NOMO-1 (cell line): ENCODE measurements at regions not wholly inside any gene's neighbourhood (a gene's known extent, or its start where the extent isn't known, plus 50 kb on each side); places are given as distances from the start of the nearest gene placed in this dataset.
"Not testable (repeated sequence)": the region's sequence is repeated elsewhere in the genome, so short reads cannot be mapped to it uniquely, and the experiment has no call there.

ENCODE experiments used
- DNase-seq, 2 experiments: peaks; one replicate each; lab custom pipeline; 2025; ENCODE audit not compliant: unreplicated experiment in 2 of 2; lab: John Stamatoyannopoulos, UW

- not testable (repeated sequence) for DNase-seq
Observed at GRCh38 chr6:170213637-170214018, 77.2 kb downstream of the DLL1 start.

GRCh38 chr6:170212956-170213636 lies 77.8 kb downstream of the DLL1 start:
- no peak for DNase-seq

- no peak for DNase-seq
Observed at GRCh38 chr6:170212051-170212756, 78.7 kb downstream of the DLL1 start.

GRCh38 chr6:170211404-170212025 lies 79.4 kb downstream of the DLL1 start:
- no peak for DNase-seq

DNA sequence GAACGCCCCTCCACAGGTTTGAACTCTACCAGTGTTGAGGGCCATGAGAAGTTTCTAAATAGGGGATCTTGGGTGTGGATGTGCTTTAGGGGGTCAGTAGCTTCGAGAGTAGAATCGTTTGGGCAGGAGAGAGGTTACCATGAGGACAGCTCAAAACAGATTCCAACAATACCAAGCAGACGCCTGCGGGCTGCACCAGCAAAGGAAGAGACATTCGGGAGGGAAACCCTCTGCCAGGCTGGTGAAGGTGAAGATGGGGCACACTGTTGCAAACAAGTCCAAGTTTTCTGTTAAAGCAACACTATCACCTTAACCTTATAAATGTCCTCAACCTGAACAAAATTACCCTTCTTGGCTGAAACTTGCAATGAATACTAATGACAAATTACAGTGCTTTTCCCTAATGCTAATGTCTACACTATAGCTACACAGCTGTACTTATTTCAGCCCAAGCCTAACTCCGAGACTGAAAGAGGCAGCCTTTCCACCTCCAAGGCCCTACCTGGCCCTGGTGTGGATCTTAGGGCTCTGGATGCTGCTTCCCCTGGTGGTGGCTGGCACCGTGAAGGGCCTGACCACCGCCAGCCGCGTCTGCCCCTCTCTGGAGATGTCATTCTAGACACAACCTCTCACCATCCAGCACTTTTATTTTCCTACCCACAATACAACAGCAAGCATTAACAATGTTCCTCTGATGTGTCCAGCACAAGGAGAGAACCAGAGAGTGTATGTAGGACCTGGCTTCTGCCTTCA lies 80.1 kb downstream of the DLL1 start:
- DNase-seq = no peak

DNA sequence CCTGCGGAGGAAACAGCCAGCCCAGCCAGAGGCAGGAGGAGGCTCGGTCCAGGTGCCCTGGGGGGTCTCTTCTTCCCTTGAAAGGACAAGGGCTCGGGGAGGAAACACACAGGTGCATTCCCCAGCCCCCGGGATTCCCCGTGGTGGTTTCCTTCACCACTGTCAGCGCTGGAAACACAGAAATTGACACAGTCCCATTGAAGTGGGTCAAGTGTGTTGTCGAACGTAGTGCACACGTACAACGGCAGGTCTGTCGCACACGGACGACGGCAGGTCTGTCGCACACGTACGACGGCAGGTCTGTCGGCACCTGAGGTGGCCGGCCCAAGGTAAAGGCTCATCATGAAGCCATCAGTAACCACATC lies 80.9 kb downstream of the DLL1 start:
- no peak for DNase-seq

DNA sequence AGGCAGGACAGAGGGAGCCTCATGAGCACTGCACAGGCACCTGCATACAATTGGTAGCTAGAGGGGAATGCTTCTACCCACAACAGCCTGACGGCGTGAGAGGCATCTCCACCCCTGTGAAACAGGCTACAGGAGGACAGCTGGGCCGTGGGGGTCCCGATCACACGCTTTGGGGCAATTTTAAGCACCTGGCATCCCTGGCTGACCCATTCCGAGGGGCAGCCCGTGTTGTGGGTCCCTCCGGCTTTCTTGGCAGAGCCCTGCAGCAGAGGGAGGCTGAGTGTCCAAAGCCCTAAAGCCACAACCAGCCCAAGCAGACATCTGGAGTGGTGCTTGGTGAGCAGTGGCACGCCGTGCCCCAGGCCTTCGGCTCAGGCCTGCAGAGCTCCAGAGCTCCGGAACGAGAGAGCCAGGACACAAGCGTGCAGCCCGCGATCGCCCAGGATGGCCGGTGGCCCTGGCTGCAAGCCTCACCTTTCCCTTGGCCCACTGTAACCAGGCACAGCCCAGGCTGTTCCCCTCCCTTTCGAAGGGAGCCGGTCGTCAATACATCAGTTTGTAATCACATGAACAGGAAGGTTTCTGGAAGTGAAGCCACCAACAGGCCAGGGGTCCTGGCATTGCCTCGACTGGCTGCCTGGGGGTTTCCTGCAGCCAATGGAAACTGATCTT lies 81.4 kb downstream of the DLL1 start:
- DNase-seq = no peak

GRCh38 chr6:170208651-170209353 lies 82.1 kb downstream of the DLL1 start:
- no peak for DNase-seq

- DNase-seq = no peak
Observed at GRCh38 chr6:170208182-170208601, 82.7 kb downstream of the DLL1 start.

DNA sequence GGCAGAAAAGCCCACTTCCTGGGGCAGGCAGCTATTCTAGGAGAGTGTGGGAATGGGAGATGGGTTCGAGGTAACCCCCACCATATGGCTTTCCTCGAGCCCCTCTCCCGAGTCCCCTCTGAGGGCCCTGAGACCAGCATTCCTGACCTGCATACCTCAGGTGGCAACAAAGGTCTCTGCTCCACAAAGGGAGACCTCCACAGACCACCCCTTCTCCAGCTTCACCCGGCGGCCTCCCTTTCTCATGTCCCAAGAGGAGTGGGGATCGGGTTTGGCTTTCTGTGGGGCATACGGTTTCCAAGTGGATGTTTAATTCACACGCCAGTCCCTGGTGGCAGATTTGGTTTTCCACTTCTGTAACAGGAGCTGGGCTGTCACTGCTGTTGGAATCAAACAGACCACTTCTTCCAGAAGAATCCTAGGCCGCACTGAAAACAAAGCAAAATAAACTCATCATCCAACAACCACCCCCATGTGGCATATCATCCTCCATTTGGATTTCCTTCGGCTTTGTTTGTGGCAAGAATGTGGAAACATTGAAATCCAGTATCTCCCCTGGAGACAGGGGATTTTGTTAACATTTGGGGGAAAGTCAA lies 83.2 kb downstream of the DLL1 start:
- no peak for DNase-seq

- DNase-seq = no peak
Observed at GRCh38 chr6:170206851-170207431, 83.9 kb downstream of the DLL1 start.

- no peak for DNase-seq
Observed at GRCh38 chr6:170206317-170206621, 84.6 kb downstream of the DLL1 start.

GRCh38 chr6:170205534-170206316 lies 85.2 kb downstream of the DLL1 start:
- no peak for DNase-seq

DNA sequence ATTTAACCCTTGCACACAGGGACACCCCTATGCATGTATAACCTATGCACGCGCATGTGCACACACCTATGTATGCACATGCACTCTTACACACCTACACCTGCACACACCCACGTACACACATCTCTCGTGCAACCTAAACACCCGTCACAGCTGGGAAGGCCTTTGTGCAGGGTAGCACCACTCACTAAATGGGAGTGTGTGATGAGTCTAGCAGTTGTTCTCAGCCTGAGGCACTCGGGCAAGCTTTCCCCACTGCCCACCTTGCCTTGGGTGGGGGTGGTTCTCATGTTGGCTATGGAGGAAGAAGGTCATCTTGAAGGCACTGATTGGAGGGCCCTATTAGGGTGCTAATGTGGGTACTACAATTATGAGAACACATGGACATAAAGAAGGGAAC lies 85.8 kb downstream of the DLL1 start:
- DNase-seq = no peak

- no peak for DNase-seq
Observed at GRCh38 chr6:170203212-170203611, 87.7 kb downstream of the DLL1 start.

DNA sequence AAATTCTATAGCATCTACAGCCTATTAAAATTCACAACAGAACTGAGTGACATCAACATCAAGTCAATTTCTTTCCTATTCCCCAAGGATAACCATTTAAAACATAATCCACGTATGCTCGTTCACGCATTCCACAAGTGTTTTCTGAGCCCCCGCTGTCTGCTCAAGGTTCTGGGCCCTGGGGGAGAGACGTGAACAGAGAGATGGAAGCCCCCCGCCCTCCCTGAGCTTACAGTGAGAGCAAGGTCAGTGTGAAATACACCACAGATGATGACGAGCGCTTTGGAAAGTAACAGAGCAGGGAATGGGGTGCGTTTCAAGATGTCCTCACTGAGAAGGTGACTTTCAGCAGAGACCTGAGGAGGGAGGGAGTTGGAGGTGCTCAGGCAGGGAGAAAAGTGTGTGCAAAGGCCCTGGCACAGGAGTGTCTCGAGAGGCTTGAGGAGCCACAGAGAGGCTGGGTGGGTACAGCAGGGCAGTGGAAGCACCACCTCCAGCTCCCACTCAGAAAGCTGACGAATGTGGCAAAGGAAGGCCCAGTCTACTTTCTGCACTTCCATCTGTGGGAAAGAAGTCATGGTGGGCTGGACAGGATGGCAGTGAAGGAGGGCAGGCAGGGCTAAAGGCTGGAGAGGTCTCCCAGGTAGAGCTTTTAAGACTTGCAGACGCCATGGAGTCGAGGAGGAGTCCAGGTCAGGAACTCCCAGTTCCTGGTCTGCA lies 88.3 kb downstream of the DLL1 start:
- no peak for DNase-seq

GRCh38 chr6:170201361-170201760 lies 89.5 kb downstream of the DLL1 start:
- no peak for DNase-seq

DNA sequence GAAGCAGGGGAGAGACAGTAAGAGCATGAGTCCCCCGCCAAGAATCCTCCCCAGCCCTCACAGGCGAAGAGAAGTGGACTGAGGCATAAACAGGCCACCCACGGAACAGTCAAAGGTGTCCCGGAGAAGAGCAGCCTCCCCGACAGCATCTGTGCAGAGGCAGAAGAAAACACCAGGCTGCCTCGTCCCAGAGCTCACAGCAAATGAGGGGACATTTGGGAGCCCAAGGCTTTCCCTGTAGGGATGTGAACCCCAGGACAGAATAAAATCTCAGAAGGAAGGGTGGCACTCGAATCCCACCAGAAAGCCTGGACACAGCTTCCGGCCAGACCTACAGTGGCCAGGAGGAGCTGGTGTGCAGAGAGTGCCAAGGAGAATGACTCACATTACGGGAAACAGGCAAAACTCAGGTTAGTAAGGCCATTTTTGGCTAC lies 90.4 kb downstream of the DLL1 start:
- DNase-seq = no peak
